H1 (cell line): ENCODE measurements at regions not wholly inside any gene's neighbourhood (a gene's known extent, or its start where the extent isn't known, plus 50 kb on each side); places are given as distances from the start of the nearest gene placed in this dataset.

Source experiments
- CTCF ChIA-PET: fragments of 300-600 bp; sonication (Branson Sonifier 250); formaldehyde crosslinking; loops from one replicate; lab custom pipeline; 2021; ENCODE audit not compliant: partially characterized antibody; lab: Charles Lee
- POLR2A ChIA-PET: fragments of 300-600 bp; sonication (Branson Sonifier 250); formaldehyde crosslinking; loops from one replicate; lab custom pipeline; 2021; ENCODE audit warnings: inconsistent platforms; ENCODE audit not compliant: partially characterized antibody; lab: Charles Lee
- DNase-seq, 2 experiments: peaks; one replicate each; pipeline versions ENCODE4 v3.0.0 to v3.0.0-alpha.2; 2010 to 2022; ENCODE audit warnings: low spot score in 2 of 2, low read depth in 1 of 2, mixed read lengths in 1 of 2
- FAIRE-seq: peaks from 2 replicates; lab custom pipeline; 2011; peaks lifted over from hg19 to GRCh38; lab: Jason Lieb, UNC
- H2AFZ ChIP-seq: 2 replicates; pipeline ENCODE4 v1.8.1; 2012; ENCODE audit warnings: low read length, inconsistent platforms
- H2AK5ac ChIP-seq: 2 replicates; pipeline ENCODE4 v1.6.1; 2013; ENCODE audit warnings: low read depth, low read length
- H2BK120ac ChIP-seq: replicated peaks from 2 replicates; pipeline ENCODE3; 2013; ENCODE audit warnings: low read depth, low read length, inconsistent platforms
- H2BK12ac ChIP-seq: 2 replicates; pipeline ENCODE4 v1.6.1; 2013; ENCODE audit warnings: low read depth, low read length
- H2BK15ac ChIP-seq: 2 replicates; pipeline ENCODE4 v1.6.1; 2013; ENCODE audit warnings: low read length
- H2BK20ac ChIP-seq: 2 replicates; pipeline ENCODE4 v1.6.1; 2013; ENCODE audit warnings: low read length
- H2BK5ac ChIP-seq: 2 replicates; pipeline ENCODE4 v1.6.1; 2013; ENCODE audit warnings: low read depth, low read length
- H3K14ac ChIP-seq: 2 replicates; pipeline ENCODE4 v1.6.1; 2013; ENCODE audit warnings: inconsistent platforms; ENCODE audit not compliant: insufficient read length
- H3K18ac ChIP-seq: 2 replicates; pipeline ENCODE4 v1.6.1; 2013; ENCODE audit warnings: low read length; ENCODE audit errors: extremely low read depth
- H3K23ac ChIP-seq: 2 replicates; pipeline ENCODE4 v1.6.1; 2013; ENCODE audit warnings: inconsistent platforms; ENCODE audit not compliant: insufficient read length
- H3K23me2 ChIP-seq: 2 replicates; pipeline ENCODE4 v1.6.1; 2013; ENCODE audit warnings: low read depth, low read length
- H3K27ac ChIP-seq: 2 replicates; pipeline ENCODE4 v1.6.1; 2011; ENCODE audit warnings: low read depth, low read length, inconsistent platforms
- H3K27me3 ChIP-seq, 4 experiments: replicated peaks in 1 of 4; 1 replicate in 1 of 4; 2 replicates in 3 of 4; pipeline versions ENCODE4 v1.6.1 to v1.8.1; 2011 to 2013; ENCODE audit warnings: low read length in 3 of 4, mild to moderate bottlenecking in 3 of 4, inconsistent platforms in 2 of 4, mixed read lengths in 2 of 4, moderate library complexity in 1 of 4; ENCODE audit not compliant: control insufficient read depth in 3 of 4, insufficient read depth in 3 of 4; ENCODE audit errors: extremely low read depth in 1 of 4
- H3K36me3 ChIP-seq, 4 experiments: 2 replicates each; pipeline versions ENCODE4 v1.6.1 to v1.8.1; 2011 to 2013; ENCODE audit warnings: mild to moderate bottlenecking in 4 of 4, low read length in 3 of 4, moderate library complexity in 2 of 4, control low read depth in 1 of 4, inconsistent platforms in 1 of 4; ENCODE audit not compliant: insufficient read depth in 4 of 4, control insufficient read depth in 2 of 4
- H3K4ac ChIP-seq: replicated peaks from 2 replicates; pipeline ENCODE3; 2013; ENCODE audit warnings: low read length, low read depth, mixed read lengths, inconsistent platforms; ENCODE audit not compliant: insufficient read length
- H3K4me1 ChIP-seq, 4 experiments: replicated peaks in 1 of 4; 1 replicate in 1 of 4; 2 replicates in 3 of 4; pipeline versions ENCODE4 v1.6.1 to v1.8.1; 2011 to 2013; ENCODE audit warnings: low read length in 3 of 4, inconsistent platforms in 2 of 4, mixed read lengths in 1 of 4; ENCODE audit not compliant: insufficient read depth in 4 of 4, control insufficient read depth in 3 of 4
- H3K4me2 ChIP-seq, 2 experiments: 2 replicates each; pipeline versions ENCODE4 v1.6.1 to v1.8.1; 2011 to 2013; ENCODE audit warnings: low read depth in 2 of 2, low read length in 2 of 2, control low read depth in 1 of 2, inconsistent platforms in 1 of 2, mild to moderate bottlenecking in 1 of 2; ENCODE audit not compliant: insufficient read depth in 1 of 2
- H3K4me3 ChIP-seq, 4 experiments: fragments of 200-600, 300-600 bp in 1 of 4; sonication (generic), shearing (Covaris generic), sonication (Bioruptor Twin) in 1 of 4; 2 replicates each; pipeline versions ENCODE4 v1.5.1 to v1.8.1; 2011 to 2016; ENCODE audit warnings: low read length in 4 of 4, low read depth in 3 of 4, control low read depth in 2 of 4, inconsistent platforms in 2 of 4, mild to moderate bottlenecking in 2 of 4, mixed read lengths in 1 of 4, moderate library complexity in 1 of 4; ENCODE audit not compliant: insufficient read depth in 2 of 4; ENCODE audit errors: extremely low read depth in 1 of 4
- H3K56ac ChIP-seq: replicated peaks from 2 replicates; pipeline ENCODE3; 2013; ENCODE audit warnings: low read depth, mild to moderate bottlenecking, mixed read lengths, low read length, inconsistent platforms; ENCODE audit not compliant: insufficient read length
- H3K79me1 ChIP-seq: 2 replicates; pipeline ENCODE4 v1.6.1; 2013; ENCODE audit warnings: low read depth, low read length, control low read depth
- H3K79me2 ChIP-seq, 2 experiments: 2 replicates each; pipeline versions ENCODE4 v1.6.1 to v1.8.1; 2012 to 2013; ENCODE audit warnings: low read length in 2 of 2, mild to moderate bottlenecking in 2 of 2, inconsistent platforms in 1 of 2; ENCODE audit not compliant: insufficient read depth in 2 of 2, control insufficient read depth in 1 of 2
- H3K9ac ChIP-seq, 4 experiments: replicated peaks in 1 of 4; 1 replicate in 1 of 4; 2 replicates in 3 of 4; pipeline versions ENCODE4 v1.6.1 to v1.8.1; 2011 to 2013; ENCODE audit warnings: low read depth in 3 of 4, low read length in 3 of 4, control low read depth in 2 of 4, mild to moderate bottlenecking in 2 of 4, moderate library complexity in 2 of 4, inconsistent platforms in 1 of 4; ENCODE audit errors: extremely low read depth in 1 of 4
- H3K9me3 ChIP-seq, 2 experiments: 2 replicates each; pipeline versions ENCODE4 v1.6.1 to v1.8.1; 2012 to 2013; ENCODE audit warnings: mild to moderate bottlenecking in 2 of 2, moderate library complexity in 2 of 2, control low read depth in 1 of 2, inconsistent platforms in 1 of 2, low read depth in 1 of 2, low read length in 1 of 2, mixed read lengths in 1 of 2; ENCODE audit not compliant: insufficient read depth in 2 of 2
- H4K20me1 ChIP-seq, 2 experiments: replicated peaks in 1 of 2; 2 replicates each; pipeline versions ENCODE3 to v1.8.1; 2011 to 2013; ENCODE audit warnings: inconsistent platforms in 2 of 2, low read length in 2 of 2, mild to moderate bottlenecking in 1 of 2; ENCODE audit not compliant: insufficient read depth in 2 of 2, control insufficient read depth in 1 of 2
- H4K5ac ChIP-seq: 2 replicates; pipeline ENCODE4 v1.6.1; 2013; ENCODE audit warnings: low read length, low read depth, mixed read lengths, inconsistent platforms; ENCODE audit not compliant: insufficient read length
- H4K8ac ChIP-seq: 2 replicates; pipeline ENCODE4 v1.8.0; 2013; ENCODE audit warnings: mild to moderate bottlenecking, moderate library complexity, low read length, inconsistent platforms; ENCODE audit not compliant: insufficient read depth; ENCODE audit errors: extremely low read depth
- H4K91ac ChIP-seq: replicated peaks from 2 replicates; pipeline ENCODE3; 2013; ENCODE audit warnings: low read length, mixed read lengths, inconsistent platforms; ENCODE audit not compliant: insufficient read length
- JUN ChIP-seq: IDR thresholded peaks from 2 replicates; pipeline ENCODE4 v1.6.1; 2011; ENCODE audit warnings: low read depth, mild to moderate bottlenecking, improper control_type of control experiment, low read length
- POLR2AphosphoS5 ChIP-seq: IDR thresholded peaks from 2 replicates; pipeline ENCODE4 v1.6.1; 2011; ENCODE audit warnings: low read depth, low read length
- SUZ12 ChIP-seq: fragments of 200-600 bp; sonication (generic); IDR thresholded peaks from 2 replicates; pipeline ENCODE4 v1.6.1; 2012; ENCODE audit warnings: mild to moderate bottlenecking, inconsistent platforms, low read length, moderate library complexity, mixed read lengths
- WGBS, 2 experiments: shearing (Covaris generic) in 1 of 2; methylation state at CpG; one replicate each; pipeline versions ENCODE4 v1.1.6 to v1.1.7; 2013 to 2015; ENCODE audit warnings: low lambda C conversion rate in 2 of 2, mixed read lengths in 2 of 2, inconsistent platforms in 1 of 2, low coverage in 1 of 2, missing lambda C conversion rate in 1 of 2; ENCODE audit not compliant: insufficient replicate concordance in 2 of 2, insufficient coverage in 1 of 2, insufficient read length in 1 of 2; ENCODE audit errors: extremely low coverage in 1 of 2, missing lambda C conversion rate in 1 of 2; 5-methylcytosine and 5-hydroxymethylcytosine counted together

GRCh38 chr2:12178289-12179080 lies 432.1 kb downstream of the LPIN1 start:
- no peaks in the 10 kb centered on the region for H3K79me1 ChIP-seq
- no peak overlapping the region for H3K4me2 ChIP-seq
- H2BK20ac ChIP-seq: no peak overlapping the region
- no peak overlapping the region for H4K91ac ChIP-seq
- no peak overlapping the region for H2BK5ac ChIP-seq
- no peaks in the 10 kb centered on the region for H3K27me3 ChIP-seq
- H3K18ac ChIP-seq: no peak overlapping the region
- H2BK120ac ChIP-seq: no peak overlapping the region
- H3K23ac ChIP-seq: no peak overlapping the region
- no peak overlapping the region for H3K27ac ChIP-seq
- H4K20me1 ChIP-seq: no peaks in the 10 kb centered on the region
- H3K4ac ChIP-seq: no peak overlapping the region
- no peak overlapping the region for H3K56ac ChIP-seq
- no peak overlapping the region; the same call in 1 of the 2 replicates for H2BK15ac ChIP-seq
- H3K9ac ChIP-seq: no peak overlapping the region
- H2AK5ac ChIP-seq: no peak overlapping the region
- no peak overlapping the region for H4K8ac ChIP-seq
- H2AFZ ChIP-seq: no peak overlapping the region
- no peak overlapping the region for H3K4me3 ChIP-seq
- no peaks in the 10 kb centered on the region for H3K23me2 ChIP-seq
- H3K4me1 ChIP-seq: no peaks in the 10 kb centered on the region
- ChIA-PET POLR2A (no interaction called here), CTCF (interaction anchor here (1.0 to 1.6 kb wide), 2 partner anchors 11 to 828 kb away, joined by 4 read pairs; no protein-coding TSS in a partner anchor)
- no peaks in the 10 kb centered on the region for H3K9me3 ChIP-seq
- no peaks in the 10 kb centered on the region for H3K36me3 ChIP-seq
- FAIRE-seq (no peak), DNase-seq (no peak)
- 94% methylated on average over 6 of the region's 6 CpGs; no CpG with 5 or more reads in 1 of the 2 experiments for WGBS, 2 experiments
- no peak overlapping the region for H2BK12ac ChIP-seq
- TF ChIP-seq SUZ12 (no peak), JUN (no peak), POLR2AphosphoS5 (no peak)
- no peak overlapping the region for H4K5ac ChIP-seq
- H3K14ac ChIP-seq: no peak overlapping the region
- H3K79me2 ChIP-seq: no peaks in the 10 kb centered on the region
